NCI-H1694 (cell line): ENCODE measurements at regions not wholly inside any gene's neighbourhood (a gene's known extent, or its start where the extent isn't known, plus 50 kb on each side); places are given as distances from the start of the nearest gene placed in this dataset.

Source experiments
- DNase-seq: peaks from one replicate; lab custom pipeline; 2025; lab: John Stamatoyannopoulos, UW

GRCh38 chr2:138841459-138841858 is 61.3 kb upstream of the NXPH2 start:
- no peak for DNase-seq

GRCh38 chr2:138838851-138839620 is 58.8 kb upstream of the NXPH2 start:
- DNase-seq = no peak

- DNase-seq = no peak
Observed at GRCh38 chr2:138831691-138832090, 51.5 kb upstream of the NXPH2 start.

- no peak for DNase-seq
Observed at GRCh38 chr2:138831154-138831553, 51.0 kb upstream of the NXPH2 start.

- DNase-seq = no peak
Observed at GRCh38 chr2:138830547-138830946, 50.4 kb upstream of the NXPH2 start.
